Body of pancreas (tissue), 4 donors: ENCODE measurements at regions not wholly inside any gene's neighbourhood (a gene's known extent, or its start where the extent isn't known, plus 50 kb on each side); places are given as distances from the start of the nearest gene placed in this dataset.

Experiments used
- ATAC-seq: fragments of 150-250 bp; one replicate; pipeline ENCODE4 v1.9.1; 2016
- DNase-seq, 4 donors: peaks; one replicate each; pipeline ENCODE4 v3.0.0-alpha.2; 2019
- H3K27ac ChIP-seq, 4 donors: fragments of 200-600 bp; sonication (generic); 1 replicate in 3 of 4; 2 replicates in 1 of 4; pipeline versions ENCODE4 v1.5.1 to v1.6.1; 2016 to 2019; ENCODE audit warnings: mild to moderate bottlenecking in 1 of 4, mixed read lengths in 1 of 4, moderate library complexity in 1 of 4
- H3K27me3 ChIP-seq, 2 donors: fragments of 200-600 bp; sonication (generic); one replicate each; pipeline ENCODE4 v1.6.0; 2016; ENCODE audit warnings: mild to moderate bottlenecking in 1 of 2
- H3K36me3 ChIP-seq, 2 donors: fragments of 200-600 bp; sonication (generic); replicated peaks in 1 of 2; 2 replicates each; pipeline ENCODE4 v1.5.1; 2016; ENCODE audit warnings: low read depth in 2 of 2; ENCODE audit not compliant: insufficient read depth in 1 of 2
- H3K4me1 ChIP-seq: fragments of 200-600 bp; sonication (generic); one replicate; pipeline ENCODE4 v1.6.0; 2016
- H3K4me3 ChIP-seq, 2 donors: fragments of 200-600 bp; sonication (generic); 1 replicate in 1 of 2; 2 replicates in 1 of 2; pipeline ENCODE4 v1.5.1; 2016 to 2019
- H3K9me3 ChIP-seq, 3 donors: fragments of 200-600 bp; sonication (generic); 1 replicate in 2 of 3; 2 replicates in 1 of 3; pipeline ENCODE4 v1.5.1; 2016
- POLR2A ChIP-seq, 3 donors: fragments of 450-650 bp; IDR thresholded peaks; one replicate each; pipeline ENCODE4 v1.6.1; 2016; ENCODE audit warnings: antibody characterized with exemption in 3 of 3, mild to moderate bottlenecking in 2 of 3
- WGBS, 2 donors: methylation state at CpG; one replicate each; pipeline ENCODE4 v1.1.5; 2017; 5-methylcytosine and 5-hydroxymethylcytosine counted together
- intact Hi-C: fragments of 100-400 bp; cut with DNase I; formaldehyde crosslinking; loops from one replicate; pipeline ENCODE4 v1.15.1; 2023
- TF ChIP-seq, protein P1 (sequence below), 7 experiments: fragments of 450-650 bp in 4 of 7; fragments of 200-600 bp in 3 of 7; sonication (generic) in 3 of 7; IDR thresholded peaks; one replicate each; pipeline ENCODE4 v1.5.1; 2016 to 2019; ENCODE audit warnings: antibody characterized with exemption in 7 of 7

DNA sequence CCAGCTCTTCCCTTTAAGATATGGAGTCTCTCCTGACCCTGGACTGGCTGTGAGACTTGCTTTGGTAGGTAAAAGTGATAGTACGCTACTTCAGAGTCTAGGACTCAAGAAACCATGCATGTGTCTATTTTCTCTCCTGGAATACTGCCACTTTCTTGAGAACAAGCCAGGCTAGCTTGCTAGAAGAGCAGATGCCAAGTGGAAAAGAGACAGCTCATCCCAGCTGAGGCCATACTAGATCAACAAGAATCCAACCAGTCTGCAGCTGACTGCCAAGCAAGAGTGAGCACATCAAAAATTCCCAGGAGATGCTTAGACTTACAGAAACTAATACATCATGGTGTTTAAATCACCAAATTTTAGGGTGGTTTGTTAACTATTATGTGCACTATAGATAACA is 208.3 kb upstream of the RBMS3 start:
- 63 to 73% methylated on average over 1 of the region's 1 CpG for WGBS, 2 donors
- H3K9me3 ChIP-seq, result no peaks in the 10 kb centered on the region
- no peaks in the 10 kb centered on the region for H3K4me1 ChIP-seq
- no peak for ATAC-seq
- no peak for DNase-seq
- H3K27ac ChIP-seq, result no peak overlapping the region
- intact Hi-C loops, result no loop called here
- H3K4me3 ChIP-seq, result no peak overlapping the region
- no peaks in the 10 kb centered on the region for H3K36me3 ChIP-seq
- H3K27me3 ChIP-seq, result no peaks in the 10 kb centered on the region
- TF ChIP-seq, protein P1, sequence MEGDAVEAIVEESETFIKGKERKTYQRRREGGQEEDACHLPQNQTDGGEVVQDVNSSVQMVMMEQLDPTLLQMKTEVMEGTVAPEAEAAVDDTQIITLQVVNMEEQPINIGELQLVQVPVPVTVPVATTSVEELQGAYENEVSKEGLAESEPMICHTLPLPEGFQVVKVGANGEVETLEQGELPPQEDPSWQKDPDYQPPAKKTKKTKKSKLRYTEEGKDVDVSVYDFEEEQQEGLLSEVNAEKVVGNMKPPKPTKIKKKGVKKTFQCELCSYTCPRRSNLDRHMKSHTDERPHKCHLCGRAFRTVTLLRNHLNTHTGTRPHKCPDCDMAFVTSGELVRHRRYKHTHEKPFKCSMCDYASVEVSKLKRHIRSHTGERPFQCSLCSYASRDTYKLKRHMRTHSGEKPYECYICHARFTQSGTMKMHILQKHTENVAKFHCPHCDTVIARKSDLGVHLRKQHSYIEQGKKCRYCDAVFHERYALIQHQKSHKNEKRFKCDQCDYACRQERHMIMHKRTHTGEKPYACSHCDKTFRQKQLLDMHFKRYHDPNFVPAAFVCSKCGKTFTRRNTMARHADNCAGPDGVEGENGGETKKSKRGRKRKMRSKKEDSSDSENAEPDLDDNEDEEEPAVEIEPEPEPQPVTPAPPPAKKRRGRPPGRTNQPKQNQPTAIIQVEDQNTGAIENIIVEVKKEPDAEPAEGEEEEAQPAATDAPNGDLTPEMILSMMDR (IDR thresholded peaks at IDR 0.05), result no peak
- no peak for TF ChIP-seq POLR2A (IDR thresholded peaks at IDR 0.05)

DNA sequence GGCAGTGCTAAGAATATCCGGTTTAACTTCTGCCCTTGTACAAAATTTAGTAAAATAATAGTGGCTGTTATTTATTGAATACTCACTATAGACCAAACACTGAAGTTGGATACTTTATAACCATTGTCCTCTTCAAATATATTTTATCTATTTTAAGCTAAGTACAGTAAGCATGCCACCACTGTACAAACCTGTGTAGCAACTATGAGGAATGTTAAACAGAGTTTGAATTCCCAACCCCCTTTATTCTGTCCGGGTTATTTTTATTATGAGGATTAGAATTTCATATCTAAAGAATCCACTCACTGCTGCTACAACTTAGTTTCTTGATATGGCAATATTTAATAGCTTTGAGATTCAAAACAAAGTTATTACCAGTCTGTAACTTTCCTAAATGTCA is 203.5 kb upstream of the RBMS3 start:
- Histone ChIP-seq H3K27ac (no peak overlapping the region), H3K9me3 (no peaks in the 10 kb centered on the region), H3K4me3 (no peak overlapping the region), H3K27me3 (no peaks in the 10 kb centered on the region), H3K4me1 (no peaks in the 10 kb centered on the region), H3K36me3 (no peaks in the 10 kb centered on the region)
- no peak for DNase-seq
- 39 to 43% methylated on average over 2 of the region's 2 CpGs for WGBS, 2 donors
- no peak for TF ChIP-seq POLR2A (IDR thresholded peaks at IDR 0.05)
- TF ChIP-seq, protein P1 (IDR thresholded peaks at IDR 0.05), result no peak
- intact Hi-C loops, result no loop called here
- ATAC-seq, result no peak

DNA sequence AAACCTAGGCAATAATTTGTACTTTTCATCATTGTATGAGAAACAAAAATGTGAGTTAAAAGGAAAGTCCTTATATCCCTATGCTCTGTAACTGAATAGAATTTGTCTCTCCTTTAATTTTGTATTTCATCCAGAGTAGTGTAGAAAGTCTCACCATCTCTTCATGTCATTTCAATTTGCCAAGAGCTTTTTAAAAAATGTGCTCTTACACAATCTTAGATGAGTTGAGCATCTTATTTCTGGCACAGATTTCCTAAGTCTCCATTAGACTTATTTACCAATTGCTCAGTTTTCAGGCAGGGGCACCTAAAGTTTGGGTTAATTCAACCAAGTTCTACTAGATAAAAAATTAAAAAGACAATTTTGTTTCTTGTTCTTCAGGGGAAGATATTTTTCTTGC is 201.5 kb upstream of the RBMS3 start:
- TF ChIP-seq POLR2A (IDR thresholded peaks at IDR 0.05), result no peak
- TF ChIP-seq, protein P1 (IDR thresholded peaks at IDR 0.05), result no peak
- Histone ChIP-seq H3K27me3 (no peaks in the 10 kb centered on the region), H3K9me3 (no peaks in the 10 kb centered on the region), H3K36me3 (no peaks in the 10 kb centered on the region), H3K4me1 (no peaks in the 10 kb centered on the region), H3K27ac (no peak overlapping the region), H3K4me3 (no peak overlapping the region)
- no peak for ATAC-seq
- no peak for DNase-seq
- intact Hi-C loops, result no loop called here

DNA sequence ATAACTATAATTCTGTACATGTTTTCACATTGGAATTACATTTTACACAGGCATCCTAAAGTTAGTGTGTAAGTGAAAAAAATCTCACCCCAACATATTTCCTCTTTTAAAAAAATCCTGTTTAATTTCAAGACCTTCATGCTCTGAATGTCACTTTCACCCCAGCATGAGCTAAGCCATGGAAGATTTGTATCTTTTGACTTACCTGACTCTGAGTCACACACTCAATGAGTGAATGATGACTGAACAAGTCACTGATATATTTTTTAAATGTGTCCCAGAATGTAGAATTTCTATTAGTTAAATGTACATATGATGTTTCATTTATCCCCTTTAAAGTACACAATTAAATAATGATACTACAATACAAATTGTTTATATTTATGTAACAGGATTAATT is 199.9 kb upstream of the RBMS3 start:
- intact Hi-C loops, result no loop called here
- H3K27ac ChIP-seq, result no peak overlapping the region
- H3K36me3 ChIP-seq, result no peaks in the 10 kb centered on the region
- H3K4me3 ChIP-seq, result no peak overlapping the region
- H3K4me1 ChIP-seq, result no peaks in the 10 kb centered on the region
- H3K27me3 ChIP-seq, result no peaks in the 10 kb centered on the region
- DNase-seq, result no peak
- TF ChIP-seq POLR2A (IDR thresholded peaks at IDR 0.05), result no peak
- TF ChIP-seq, protein P1 (IDR thresholded peaks at IDR 0.05), result no peak
- no peaks in the 10 kb centered on the region for H3K9me3 ChIP-seq
- no peak for ATAC-seq

DNA sequence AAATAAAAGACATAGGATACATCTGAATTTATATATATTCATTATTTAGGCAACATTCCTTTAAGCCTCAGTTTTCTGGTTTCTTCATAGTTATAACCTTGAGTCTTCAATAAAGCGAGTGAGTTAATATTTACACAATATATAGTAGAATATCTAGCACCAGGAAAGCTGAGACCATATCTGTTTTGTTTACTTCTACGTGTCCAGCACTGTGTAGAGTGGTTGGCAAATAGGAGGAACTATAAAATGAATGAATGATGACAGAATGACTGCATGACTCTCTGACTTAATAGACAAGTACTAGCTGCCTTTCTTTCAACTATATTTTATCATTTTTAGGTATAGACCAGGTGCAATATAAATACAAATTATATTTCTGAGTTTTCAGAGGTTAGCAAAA is 197.8 kb upstream of the RBMS3 start:
- ATAC-seq (no peak), DNase-seq (no peak)
- H3K4me1 ChIP-seq, result no peaks in the 10 kb centered on the region
- no peak overlapping the region for H3K4me3 ChIP-seq
- intact Hi-C loops, result no loop called here
- H3K9me3 ChIP-seq, result no peaks in the 10 kb centered on the region
- no peak for TF ChIP-seq POLR2A (IDR thresholded peaks at IDR 0.05)
- TF ChIP-seq, protein P1 (IDR thresholded peaks at IDR 0.05), result no peak
- WGBS, 2 donors, result 35 to 47% methylated on average over 2 of the region's 2 CpGs
- no peaks in the 10 kb centered on the region for H3K36me3 ChIP-seq
- H3K27me3 ChIP-seq, result no peaks in the 10 kb centered on the region
- H3K27ac ChIP-seq, result no peak overlapping the region
